ENCODE measurements at regions not wholly inside any gene's neighbourhood (a gene's known extent, or its start where the extent isn't known, plus 50 kb on each side); places are given as distances from the start of the nearest gene placed in this dataset.
"Not testable (repeated sequence)": the region's sequence is repeated elsewhere in the genome, so short reads cannot be mapped to it uniquely, and the experiment has no call there.

GRCh38 chr11:38562562-38562961 lies 1964.5 kb upstream of the RAG2 start:
- no peak overlapping the region for H3K27ac ChIP-seq (ENCODE audit: low read depth, low read length)
- no peaks in the 10 kb centered on the region for H3K36me3 ChIP-seq (ENCODE audit: insufficient read depth, low read length)
- H3K9me3 ChIP-seq (ENCODE audit: low read length), result no peaks in the 10 kb centered on the region
- no peaks in the 10 kb centered on the region for H3K4me1 ChIP-seq (ENCODE audit: insufficient read depth, low read length)
- no peaks in the 10 kb centered on the region for H3K27me3 ChIP-seq (ENCODE audit: control insufficient read depth in 1 of 2, insufficient read depth in 2 of 2, low read length in 2 of 2)
- H3K9ac ChIP-seq (ENCODE audit: low read length), result no peak overlapping the region
- H3K4me3 ChIP-seq (ENCODE audit: low read depth in 1 of 2, low read length in 2 of 2), result no peak overlapping the region

- no peaks in the 10 kb centered on the region for H3K36me3 ChIP-seq (ENCODE audit: insufficient read depth, low read length)
- H3K4me1 ChIP-seq (ENCODE audit: insufficient read depth, low read length), result no peaks in the 10 kb centered on the region
- no peaks in the 10 kb centered on the region for H3K27me3 ChIP-seq (ENCODE audit: control insufficient read depth in 1 of 2, insufficient read depth in 2 of 2, low read length in 2 of 2)
- no peak overlapping the region for H3K9ac ChIP-seq (ENCODE audit: low read length)
- no peak overlapping the region for H3K4me3 ChIP-seq (ENCODE audit: low read depth in 1 of 2, low read length in 2 of 2)
- H3K27ac ChIP-seq (ENCODE audit: low read depth, low read length), result no peak overlapping the region
- no peaks in the 10 kb centered on the region for H3K9me3 ChIP-seq (ENCODE audit: low read length)
Measured at GRCh38 chr11:38553148-38553547, 1955.1 kb upstream of the RAG2 start.

- Histone ChIP-seq H3K4me1 (ENCODE audit: insufficient read depth, low read length) (no peaks in the 10 kb centered on the region), H3K36me3 (ENCODE audit: insufficient read depth, low read length) (no peaks in the 10 kb centered on the region), H3K27me3 (ENCODE audit: control insufficient read depth in 1 of 2, insufficient read depth in 2 of 2, low read length in 2 of 2) (no peaks in the 10 kb centered on the region), H3K27ac (ENCODE audit: low read depth, low read length) (no peak overlapping the region), H3K9ac (ENCODE audit: low read length) (no peak overlapping the region), H3K9me3 (ENCODE audit: low read length) (no peaks in the 10 kb centered on the region), H3K4me3 (ENCODE audit: low read depth in 1 of 2, low read length in 2 of 2) (no peak overlapping the region)
Measured at GRCh38 chr11:38547462-38547861, 1949.4 kb upstream of the RAG2 start.

GRCh38 chr11:38543986-38544385 lies 1946.0 kb upstream of the RAG2 start:
- no peaks in the 10 kb centered on the region for H3K36me3 ChIP-seq (ENCODE audit: insufficient read depth, low read length)
- H3K27me3 ChIP-seq (ENCODE audit: control insufficient read depth in 1 of 2, insufficient read depth in 2 of 2, low read length in 2 of 2), result no peaks in the 10 kb centered on the region
- H3K9me3 ChIP-seq (ENCODE audit: low read length), result no peaks in the 10 kb centered on the region
- no peaks in the 10 kb centered on the region for H3K4me1 ChIP-seq (ENCODE audit: insufficient read depth, low read length)
- no peak overlapping the region for H3K9ac ChIP-seq (ENCODE audit: low read length)
- H3K27ac ChIP-seq (ENCODE audit: low read depth, low read length), result no peak overlapping the region
- no peak overlapping the region for H3K4me3 ChIP-seq (ENCODE audit: low read depth in 1 of 2, low read length in 2 of 2)

- H3K36me3 ChIP-seq (ENCODE audit: insufficient read depth, low read length), result no peaks in the 10 kb centered on the region
- H3K4me3 ChIP-seq (ENCODE audit: low read depth in 1 of 2, low read length in 2 of 2), result no peak overlapping the region
- H3K4me1 ChIP-seq (ENCODE audit: insufficient read depth, low read length), result no peaks in the 10 kb centered on the region
- H3K9ac ChIP-seq (ENCODE audit: low read length), result no peak overlapping the region
- no peaks in the 10 kb centered on the region for H3K27me3 ChIP-seq (ENCODE audit: control insufficient read depth in 1 of 2, insufficient read depth in 2 of 2, low read length in 2 of 2)
- no peak overlapping the region for H3K27ac ChIP-seq (ENCODE audit: low read depth, low read length)
- no peaks in the 10 kb centered on the region for H3K9me3 ChIP-seq (ENCODE audit: low read length)
Measured at GRCh38 chr11:38543311-38543710, 1945.3 kb upstream of the RAG2 start.

- Histone ChIP-seq H3K36me3 (ENCODE audit: insufficient read depth, low read length) (no peaks in the 10 kb centered on the region), H3K4me1 (ENCODE audit: insufficient read depth, low read length) (no peaks in the 10 kb centered on the region), H3K9ac (ENCODE audit: low read length) (no peak overlapping the region), H3K27me3 (ENCODE audit: control insufficient read depth in 1 of 2, insufficient read depth in 2 of 2, low read length in 2 of 2) (no peaks in the 10 kb centered on the region), H3K4me3 (ENCODE audit: low read depth in 1 of 2, low read length in 2 of 2) (no peak overlapping the region), H3K27ac (ENCODE audit: low read depth, low read length) (no peak overlapping the region), H3K9me3 (ENCODE audit: low read length) (no peaks in the 10 kb centered on the region)
Measured at GRCh38 chr11:38538866-38539680, 1941.0 kb upstream of the RAG2 start.

- Histone ChIP-seq H3K27me3 (ENCODE audit: control insufficient read depth in 1 of 2, insufficient read depth in 2 of 2, low read length in 2 of 2) (no peaks in the 10 kb centered on the region), H3K9me3 (ENCODE audit: low read length) (no peaks in the 10 kb centered on the region)
Measured at GRCh38 chr11:38530226-38530625, 1932.2 kb upstream of the RAG2 start.

GRCh38 chr11:38524945-38525344 lies 1926.9 kb upstream of the RAG2 start:
- Histone ChIP-seq H3K9ac (ENCODE audit: low read length) (no peak overlapping the region), H3K4me3 (ENCODE audit: low read depth in 1 of 2, low read length in 2 of 2) (no peak overlapping the region), H3K27me3 (ENCODE audit: control insufficient read depth in 1 of 2, insufficient read depth in 2 of 2, low read length in 2 of 2) (no peaks in the 10 kb centered on the region), H3K9me3 (ENCODE audit: low read length) (no peaks in the 10 kb centered on the region), H3K4me1 (ENCODE audit: insufficient read depth, low read length) (no peaks in the 10 kb centered on the region), H3K36me3 (ENCODE audit: insufficient read depth, low read length) (no peaks in the 10 kb centered on the region), H3K27ac (ENCODE audit: low read depth, low read length) (no peak overlapping the region)

More at GRCh38 chr11:38530226-38530625, 1932.2 kb upstream of the RAG2 start:
- no peak overlapping the region for H3K27ac ChIP-seq (ENCODE audit: low read depth, low read length)
- no peak overlapping the region for H3K4me3 ChIP-seq (ENCODE audit: low read depth in 1 of 2, low read length in 2 of 2)
- no peaks in the 10 kb centered on the region for H3K4me1 ChIP-seq (ENCODE audit: insufficient read depth, low read length)
- no peaks in the 10 kb centered on the region for H3K36me3 ChIP-seq (ENCODE audit: insufficient read depth, low read length)
- H3K9ac ChIP-seq (ENCODE audit: low read length), result no peak overlapping the region

- H3K36me3 ChIP-seq (ENCODE audit: insufficient read depth, low read length), result no peaks in the 10 kb centered on the region
- H3K4me3 ChIP-seq (ENCODE audit: low read depth in 1 of 2, low read length in 2 of 2), result no peak overlapping the region
- H3K27me3 ChIP-seq (ENCODE audit: control insufficient read depth in 1 of 2, insufficient read depth in 2 of 2, low read length in 2 of 2), result no peaks in the 10 kb centered on the region
- H3K9me3 ChIP-seq (ENCODE audit: low read length), result no peaks in the 10 kb centered on the region
- H3K4me1 ChIP-seq (ENCODE audit: insufficient read depth, low read length), result no peaks in the 10 kb centered on the region
- H3K27ac ChIP-seq (ENCODE audit: low read depth, low read length), result no peak overlapping the region
- H3K9ac ChIP-seq (ENCODE audit: low read length), result no peak overlapping the region
Measured at GRCh38 chr11:38517991-38518390, 1920.0 kb upstream of the RAG2 start.

GRCh38 chr11:38512830-38513229 lies 1914.8 kb upstream of the RAG2 start:
- H3K36me3 ChIP-seq (ENCODE audit: insufficient read depth, low read length); H3K4me1 ChIP-seq (ENCODE audit: insufficient read depth, low read length); H3K9ac ChIP-seq (ENCODE audit: low read length); H3K27ac ChIP-seq (ENCODE audit: low read depth, low read length); H3K27me3 ChIP-seq (ENCODE audit: control insufficient read depth in 1 of 2, insufficient read depth in 2 of 2, low read length in 2 of 2); H3K9me3 ChIP-seq (ENCODE audit: low read length); H3K4me3 ChIP-seq (ENCODE audit: low read depth in 1 of 2, low read length in 2 of 2): not testable (repeated sequence)

GRCh38 chr11:38510041-38510440 lies 1912.0 kb upstream of the RAG2 start:
- no peak overlapping the region for H3K4me3 ChIP-seq (ENCODE audit: low read depth in 1 of 2, low read length in 2 of 2)
- no peaks in the 10 kb centered on the region for H3K27me3 ChIP-seq (ENCODE audit: control insufficient read depth in 1 of 2, insufficient read depth in 2 of 2, low read length in 2 of 2)
- H3K9me3 ChIP-seq (ENCODE audit: low read length), result no peaks in the 10 kb centered on the region
- no peaks in the 10 kb centered on the region for H3K36me3 ChIP-seq (ENCODE audit: insufficient read depth, low read length)
- H3K27ac ChIP-seq (ENCODE audit: low read depth, low read length), result no peak overlapping the region
- H3K9ac ChIP-seq (ENCODE audit: low read length), result no peak overlapping the region
- H3K4me1 ChIP-seq (ENCODE audit: insufficient read depth, low read length), result no peaks in the 10 kb centered on the region

GRCh38 chr11:38503876-38504275 lies 1905.8 kb upstream of the RAG2 start:
- no peaks in the 10 kb centered on the region for H3K27me3 ChIP-seq (ENCODE audit: control insufficient read depth in 1 of 2, insufficient read depth in 2 of 2, low read length in 2 of 2)
- H3K36me3 ChIP-seq (ENCODE audit: insufficient read depth, low read length), result no peaks in the 10 kb centered on the region
- no peak overlapping the region for H3K4me3 ChIP-seq (ENCODE audit: low read depth in 1 of 2, low read length in 2 of 2)
- H3K9ac ChIP-seq (ENCODE audit: low read length), result no peak overlapping the region
- no peaks in the 10 kb centered on the region for H3K9me3 ChIP-seq (ENCODE audit: low read length)
- no peaks in the 10 kb centered on the region for H3K4me1 ChIP-seq (ENCODE audit: insufficient read depth, low read length)
- H3K27ac ChIP-seq (ENCODE audit: low read depth, low read length), result no peak overlapping the region

All from muscle layer of colon (tissue), 2 donors.